Body of pancreas (tissue), 4 donors: ENCODE measurements at regions not wholly inside any gene's neighbourhood (a gene's known extent, or its start where the extent isn't known, plus 50 kb on each side); places are given as distances from the start of the nearest gene placed in this dataset.

Experiments used
- ATAC-seq: fragments of 150-250 bp; one replicate; pipeline ENCODE4 v1.9.1; 2016
- DNase-seq, 4 donors: peaks; one replicate each; pipeline ENCODE4 v3.0.0-alpha.2; 2019
- H3K27ac ChIP-seq, 4 donors: fragments of 200-600 bp; sonication (generic); 1 replicate in 3 of 4; 2 replicates in 1 of 4; pipeline versions ENCODE4 v1.5.1 to v1.6.1; 2016 to 2019; ENCODE audit warnings: mild to moderate bottlenecking in 1 of 4, mixed read lengths in 1 of 4, moderate library complexity in 1 of 4
- H3K27me3 ChIP-seq, 2 donors: fragments of 200-600 bp; sonication (generic); one replicate each; pipeline ENCODE4 v1.6.0; 2016; ENCODE audit warnings: mild to moderate bottlenecking in 1 of 2
- H3K36me3 ChIP-seq, 2 donors: fragments of 200-600 bp; sonication (generic); replicated peaks in 1 of 2; 2 replicates each; pipeline ENCODE4 v1.5.1; 2016; ENCODE audit warnings: low read depth in 2 of 2; ENCODE audit not compliant: insufficient read depth in 1 of 2
- H3K4me1 ChIP-seq: fragments of 200-600 bp; sonication (generic); one replicate; pipeline ENCODE4 v1.6.0; 2016
- H3K4me3 ChIP-seq, 2 donors: fragments of 200-600 bp; sonication (generic); 1 replicate in 1 of 2; 2 replicates in 1 of 2; pipeline ENCODE4 v1.5.1; 2016 to 2019
- H3K9me3 ChIP-seq, 3 donors: fragments of 200-600 bp; sonication (generic); 1 replicate in 2 of 3; 2 replicates in 1 of 3; pipeline ENCODE4 v1.5.1; 2016
- CTCF ChIP-seq, 7 experiments: fragments of 450-650 bp in 4 of 7; fragments of 200-600 bp in 3 of 7; sonication (generic) in 3 of 7; IDR thresholded peaks; one replicate each; pipeline ENCODE4 v1.5.1; 2016 to 2019; ENCODE audit warnings: antibody characterized with exemption in 7 of 7
- POLR2A ChIP-seq, 3 donors: fragments of 450-650 bp; IDR thresholded peaks; one replicate each; pipeline ENCODE4 v1.6.1; 2016; ENCODE audit warnings: antibody characterized with exemption in 3 of 3, mild to moderate bottlenecking in 2 of 3
- WGBS, 2 donors: methylation state at CpG; one replicate each; pipeline ENCODE4 v1.1.5; 2017; 5-methylcytosine and 5-hydroxymethylcytosine counted together
- intact Hi-C: fragments of 100-400 bp; cut with DNase I; formaldehyde crosslinking; loops from one replicate; pipeline ENCODE4 v1.15.1; 2023

GRCh38 chrX:8244301-8244700 lies 73.2 kb upstream of the VCX2 start:
- ATAC-seq, result no peak
- DNase-seq, result no peak
- Histone ChIP-seq H3K27me3 (no peaks in the 10 kb centered on the region), H3K27ac (no peak overlapping the region), H3K4me1 (no peaks in the 10 kb centered on the region), H3K36me3 (no peaks in the 10 kb centered on the region), H3K4me3 (no peak overlapping the region), H3K9me3 (no peaks in the 10 kb centered on the region)
- intact Hi-C loops, result no loop called here
- WGBS, 2 donors, result 80 to 89% methylated on average over 6 of the region's 6 CpGs
- TF ChIP-seq POLR2A (IDR thresholded peaks at IDR 0.05) (no peak), CTCF (IDR thresholded peaks at IDR 0.05) (no peak)

- WGBS, 2 donors, result 92 to 100% methylated on average over 1 of the region's 1 CpG
- ATAC-seq, result no peak
- H3K4me1 ChIP-seq, result no peaks in the 10 kb centered on the region
Observed at GRCh38 chrX:8245411-8245810, 74.3 kb upstream of the VCX2 start.

GRCh38 chrX:8253096-8253495 lies 82.0 kb upstream of the VCX2 start:
- no peak overlapping the region for H3K27ac ChIP-seq
- H3K4me1 ChIP-seq, result no peaks in the 10 kb centered on the region
- intact Hi-C loops, result no loop called here
- H3K27me3 ChIP-seq, result no peaks in the 10 kb centered on the region
- DNase-seq (no peak), ATAC-seq (no peak)
- TF ChIP-seq CTCF (IDR thresholded peaks at IDR 0.05) (no peak), POLR2A (IDR thresholded peaks at IDR 0.05) (no peak)
- H3K4me3 ChIP-seq, result no peak overlapping the region
- H3K36me3 ChIP-seq, result no peaks in the 10 kb centered on the region
- 77 to 80% methylated on average over 3 of the region's 3 CpGs for WGBS, 2 donors
- no peaks in the 10 kb centered on the region for H3K9me3 ChIP-seq

More at GRCh38 chrX:8245411-8245810, 74.3 kb upstream of the VCX2 start:
- Histone ChIP-seq H3K27me3 (no peaks in the 10 kb centered on the region), H3K36me3 (no peaks in the 10 kb centered on the region), H3K27ac (no peak overlapping the region), H3K4me3 (no peak overlapping the region), H3K9me3 (no peaks in the 10 kb centered on the region)
- DNase-seq, result no peak
- TF ChIP-seq CTCF (IDR thresholded peaks at IDR 0.05) (no peak), POLR2A (IDR thresholded peaks at IDR 0.05) (no peak)
- intact Hi-C loops, result no loop called here

- Histone ChIP-seq H3K4me3 (no peak overlapping the region), H3K4me1 (no peaks in the 10 kb centered on the region), H3K9me3 (no peaks in the 10 kb centered on the region), H3K27ac (no peak overlapping the region), H3K36me3 (no peaks in the 10 kb centered on the region), H3K27me3 (no peaks in the 10 kb centered on the region)
- 52 to 58% methylated on average over 2 of the region's 2 CpGs for WGBS, 2 donors
- ATAC-seq (no peak), DNase-seq (no peak)
- TF ChIP-seq CTCF (IDR thresholded peaks at IDR 0.05) (no peak), POLR2A (IDR thresholded peaks at IDR 0.05) (no peak)
- intact Hi-C loops, result no loop called here
Observed at GRCh38 chrX:8254401-8254800, 83.3 kb upstream of the VCX2 start.

GRCh38 chrX:8272821-8273220 lies 101.8 kb upstream of the VCX2 start:
- no peak overlapping the region for H3K27ac ChIP-seq
- TF ChIP-seq CTCF (IDR thresholded peaks at IDR 0.05) (no peak), POLR2A (IDR thresholded peaks at IDR 0.05) (no peak)
- intact Hi-C loops, result no loop called here
- H3K4me3 ChIP-seq, result no peak overlapping the region
- no peak for DNase-seq
- H3K36me3 ChIP-seq, result no peaks in the 10 kb centered on the region
- WGBS, 2 donors, result 71 to 78% methylated on average over 4 of the region's 4 CpGs
- H3K27me3 ChIP-seq, result no peaks in the 10 kb centered on the region
- ATAC-seq, result no peak
- no peaks in the 10 kb centered on the region for H3K4me1 ChIP-seq
- no peaks in the 10 kb centered on the region for H3K9me3 ChIP-seq
